GM18907 (cell line): ENCODE measurements at regions not wholly inside any gene's neighbourhood (a gene's known extent, or its start where the extent isn't known, plus 50 kb on each side); places are given as distances from the start of the nearest gene placed in this dataset.
"Not testable (repeated sequence)": the region's sequence is repeated elsewhere in the genome, so short reads cannot be mapped to it uniquely, and the experiment has no call there.

ENCODE experiments used
- ATAC-seq: cut with Tn5 transposase; IDR thresholded peaks from one replicate; pipeline ENCODE4 v1.9.1; 2021; ENCODE audit warnings: mild to moderate bottlenecking, moderate library complexity; ENCODE audit not compliant: unreplicated experiment

- no peak for ATAC-seq
Measured at GRCh38 chr10:84698989-84699388, 370.6 kb downstream of the CCSER2 start.

- no peak for ATAC-seq
Measured at GRCh38 chr10:84700668-84701369, 372.4 kb downstream of the CCSER2 start.

GRCh38 chr10:84701370-84701720, 373.0 kb downstream of the CCSER2 start:
- ATAC-seq = no peak

- ATAC-seq = no peak
Measured at GRCh38 chr10:84704101-84704500, 375.7 kb downstream of the CCSER2 start.

GRCh38 chr10:84706431-84706830, 378.0 kb downstream of the CCSER2 start:
- ATAC-seq = no peak

DNA sequence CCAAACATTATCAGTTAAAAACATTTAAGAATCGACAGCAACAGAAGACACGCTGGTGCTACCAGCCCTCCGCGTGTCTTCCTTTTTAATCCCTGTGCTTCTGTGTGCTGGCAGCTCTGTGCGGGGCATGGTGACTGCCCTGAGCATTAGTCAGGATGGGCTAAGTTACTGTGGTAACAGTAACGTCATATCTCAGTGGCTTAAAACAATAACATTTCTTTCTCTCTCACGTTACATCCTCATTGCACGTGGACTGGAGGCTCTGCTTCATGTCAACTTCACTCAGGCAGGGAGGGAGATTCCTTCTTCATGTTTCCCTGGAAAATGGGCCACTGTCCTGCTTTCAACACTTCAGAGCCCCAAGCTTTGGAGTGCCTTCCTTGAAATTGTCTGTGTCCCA, 378.5 kb downstream of the CCSER2 start:
- ATAC-seq = no peak

GRCh38 chr10:84715911-84716310, 387.5 kb downstream of the CCSER2 start:
- peak; percentile 80 for ATAC-seq

- ATAC-seq = no peak
Measured at GRCh38 chr10:84718877-84719616, 390.7 kb downstream of the CCSER2 start.

- no peak for ATAC-seq
Measured at GRCh38 chr10:84719687-84720086, 391.3 kb downstream of the CCSER2 start.

- ATAC-seq = no peak
Measured at GRCh38 chr10:84727398-84727797, 399.0 kb downstream of the CCSER2 start.

DNA sequence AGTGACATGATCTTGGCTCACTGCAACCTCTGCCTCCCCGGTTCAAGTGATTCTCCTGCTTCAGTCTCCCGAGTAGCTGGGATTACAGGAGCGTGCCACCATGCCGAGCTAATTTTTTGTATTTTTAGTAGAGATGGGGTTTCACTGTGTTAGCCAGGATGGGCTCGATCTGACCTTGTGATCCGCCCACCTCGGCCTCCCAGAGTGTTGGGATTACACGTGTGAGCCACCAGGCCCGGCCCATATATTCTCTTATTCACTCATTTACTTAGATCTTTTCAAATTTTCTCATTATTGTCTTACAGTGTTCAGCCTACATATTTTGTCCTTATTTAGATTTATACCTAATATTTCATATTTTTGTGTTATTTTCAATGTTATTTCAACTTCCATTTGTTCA, 410.7 kb downstream of the CCSER2 start:
- ATAC-seq = not testable (repeated sequence)

- ATAC-seq = no peak
Measured at GRCh38 chr10:84739641-84740040, 411.3 kb downstream of the CCSER2 start.

DNA sequence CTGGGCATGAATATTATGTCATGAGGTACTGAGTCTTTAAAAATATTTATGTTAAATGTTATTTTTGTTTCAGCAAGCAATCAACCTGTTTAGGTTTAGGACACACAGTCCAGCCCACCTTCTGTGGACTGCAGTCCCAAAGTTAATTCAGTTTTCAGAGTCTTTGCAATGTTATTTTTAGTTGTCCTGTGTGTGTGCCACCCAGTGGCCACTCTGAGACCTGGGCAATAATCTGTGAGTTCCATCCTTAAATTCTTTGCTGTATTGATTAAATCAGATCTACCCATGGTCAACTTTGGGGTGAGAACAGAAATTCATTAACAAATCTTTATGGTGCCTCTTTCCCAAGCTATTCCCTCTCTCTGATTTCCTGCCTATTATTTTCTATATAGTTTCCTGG, 415.1 kb downstream of the CCSER2 start:
- no peak for ATAC-seq

DNA sequence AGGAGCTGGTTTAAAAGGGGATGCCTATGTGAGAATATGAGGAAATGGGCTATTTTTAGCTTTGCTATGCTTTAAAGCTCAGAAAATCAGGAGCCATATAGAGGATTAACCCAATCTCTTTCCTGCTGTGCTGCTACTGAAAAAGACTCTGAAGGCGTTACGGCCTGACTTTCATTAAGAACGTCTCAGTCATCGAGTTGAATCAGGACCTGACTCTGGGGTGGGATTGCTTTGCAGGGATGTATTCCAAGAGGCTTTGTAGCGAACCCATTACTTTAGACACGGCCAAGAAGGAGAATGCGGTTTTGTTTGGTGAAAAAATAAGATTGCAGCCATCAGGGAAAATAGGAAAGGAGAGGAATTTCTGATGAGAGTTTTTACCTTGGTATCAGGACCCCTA, 426.9 kb downstream of the CCSER2 start:
- no peak for ATAC-seq

DNA sequence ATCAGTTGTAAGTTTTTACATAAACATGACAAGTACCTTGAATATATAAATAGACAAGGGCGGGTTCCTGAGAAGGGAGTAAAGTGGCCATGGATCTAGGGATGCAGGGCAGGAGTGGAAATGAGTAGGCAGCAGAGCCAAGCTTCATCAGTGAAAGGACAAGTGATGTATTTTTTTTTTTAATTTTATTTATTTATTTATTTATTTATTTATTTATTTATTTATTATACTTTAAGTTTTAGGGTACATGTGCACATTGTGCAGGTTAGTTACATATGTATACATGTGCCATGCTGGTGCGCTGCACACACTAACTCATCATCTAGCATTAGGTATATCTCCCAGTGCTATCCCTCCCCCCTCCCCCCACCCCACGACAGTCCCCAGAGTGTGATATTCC, 428.3 kb downstream of the CCSER2 start:
- ATAC-seq = not testable (repeated sequence)

DNA sequence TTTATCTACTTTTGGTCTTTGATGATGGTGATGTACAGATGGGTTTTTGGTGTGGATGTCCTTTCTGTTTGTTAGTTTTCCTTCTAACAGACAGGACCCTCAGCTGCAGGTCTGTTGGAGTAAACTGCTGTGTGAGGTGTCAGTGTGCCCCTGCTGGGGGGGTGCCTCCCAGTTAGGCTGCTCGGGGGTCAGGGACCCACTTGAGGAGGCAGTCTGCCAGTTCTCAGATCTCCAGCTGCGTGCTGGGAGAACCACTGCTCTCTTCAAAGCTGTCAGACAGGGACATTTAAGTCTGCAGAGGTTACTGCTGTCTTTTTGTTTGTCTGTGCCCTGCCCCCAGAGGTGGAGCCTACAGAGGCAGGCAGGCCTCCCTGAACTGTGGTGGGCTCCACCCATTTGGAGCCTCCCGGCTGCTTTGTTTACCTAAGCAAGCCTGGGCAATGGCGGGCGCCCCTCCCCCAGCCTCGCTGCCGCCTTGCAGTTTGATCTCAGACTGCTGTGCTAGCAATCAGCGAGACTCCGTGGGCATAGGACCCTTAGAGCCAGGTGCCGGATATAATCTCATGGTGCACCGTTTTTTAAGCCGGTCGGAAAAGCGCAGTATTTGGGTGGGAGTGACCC, 433.7 kb downstream of the CCSER2 start:
- ATAC-seq = not testable (repeated sequence)

DNA sequence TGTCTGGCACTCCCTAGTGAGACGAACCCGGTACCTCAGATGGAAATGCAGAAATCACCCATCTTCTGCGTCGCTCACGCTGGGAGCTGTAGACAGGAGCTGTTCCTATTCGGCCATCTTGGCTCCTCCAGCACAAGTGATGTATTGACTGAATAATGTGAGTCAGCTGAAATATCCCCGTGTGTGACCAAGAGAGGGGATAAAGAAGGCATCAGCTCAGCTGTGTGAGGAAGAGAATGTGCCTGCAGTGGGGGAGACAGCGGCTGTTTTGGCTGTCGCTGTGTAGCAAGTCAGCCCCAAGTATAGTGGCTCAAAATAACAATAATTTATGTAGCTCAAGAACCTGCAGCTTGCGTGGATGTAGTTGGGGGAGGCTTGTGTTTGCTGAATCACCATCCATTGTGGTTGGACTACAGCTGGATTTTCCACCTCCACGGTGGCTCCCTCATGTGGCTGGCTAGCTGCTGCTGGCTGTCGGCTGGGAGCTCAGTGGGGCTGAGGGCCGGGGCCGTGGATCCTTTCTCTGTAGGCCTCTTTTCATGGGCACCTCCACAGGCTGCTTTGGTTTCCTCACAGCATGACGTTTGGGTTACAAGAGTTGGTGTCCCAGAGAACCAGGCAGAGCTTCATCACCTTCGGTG, 434.5 kb downstream of the CCSER2 start:
- no peak for ATAC-seq

DNA sequence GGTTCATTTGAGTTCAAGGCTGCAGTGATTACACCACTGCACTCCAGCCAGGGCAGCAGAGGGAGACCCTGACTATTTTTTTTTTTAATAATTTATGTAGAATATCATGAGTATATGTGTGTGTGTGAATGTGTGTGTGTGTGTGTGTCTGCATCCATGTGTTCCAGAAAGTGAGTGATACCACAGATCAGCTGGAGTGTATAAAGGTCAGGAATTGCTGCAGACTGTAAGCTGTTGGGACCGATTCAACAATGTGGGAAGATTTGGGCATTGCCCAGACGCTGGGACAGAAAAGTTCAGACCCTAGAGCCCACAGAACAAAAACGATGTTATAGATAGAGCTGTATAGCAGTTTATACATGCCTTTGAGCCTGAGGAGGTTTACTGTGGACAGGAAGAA, 435.6 kb downstream of the CCSER2 start:
- ATAC-seq = no peak

- no peak for ATAC-seq
Measured at GRCh38 chr10:84765086-84765485, 436.7 kb downstream of the CCSER2 start.

DNA sequence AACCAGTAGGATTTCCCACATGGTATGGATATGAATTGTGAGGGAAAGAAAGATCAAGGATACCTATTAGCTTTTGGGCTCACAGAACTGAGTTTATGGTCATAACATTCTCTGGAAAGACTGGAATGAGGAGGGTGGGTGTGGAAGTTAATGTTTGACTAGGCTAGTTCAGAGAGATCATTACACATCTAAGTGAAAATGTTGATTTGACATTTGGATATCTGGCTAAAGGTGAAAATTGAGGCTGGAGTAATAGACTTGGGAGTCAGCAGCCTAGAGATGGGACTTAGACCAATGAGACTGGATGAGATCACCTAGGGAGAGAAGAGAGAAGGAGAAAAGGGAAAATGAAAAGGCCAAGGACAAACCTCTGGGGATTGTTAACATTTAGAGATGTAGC, 437.3 kb downstream of the CCSER2 start:
- no peak for ATAC-seq

- ATAC-seq = no peak
Measured at GRCh38 chr10:84766923-84767322, 438.5 kb downstream of the CCSER2 start.

DNA sequence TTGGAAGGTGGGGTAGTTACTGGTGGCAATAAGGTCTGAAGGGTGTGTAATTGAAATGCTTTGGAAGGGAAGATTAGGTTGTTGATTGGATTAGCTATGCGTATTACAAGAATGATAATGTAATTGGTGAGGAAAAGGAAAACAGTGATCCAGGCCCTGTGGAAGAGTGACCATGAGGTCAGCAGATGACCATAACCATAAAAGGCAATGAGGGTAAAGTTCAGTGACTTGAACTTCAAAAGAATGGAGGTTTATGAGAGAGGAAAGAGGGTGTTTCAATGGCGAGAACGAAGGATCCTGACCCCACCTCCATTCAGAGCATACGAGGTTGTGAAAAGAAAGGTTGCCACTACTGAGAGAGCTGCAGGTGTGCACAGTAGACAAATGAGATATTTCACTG, 439.7 kb downstream of the CCSER2 start:
- ATAC-seq = no peak
